GM21381 (cell line): ENCODE measurements at regions not wholly inside any gene's neighbourhood (a gene's known extent, or its start where the extent isn't known, plus 50 kb on each side); places are given as distances from the start of the nearest gene placed in this dataset.
"Not testable (repeated sequence)": the region's sequence is repeated elsewhere in the genome, so short reads cannot be mapped to it uniquely, and the experiment has no call there.

ENCODE experiments used
- ATAC-seq: cut with Tn5 transposase; IDR thresholded peaks from one replicate; pipeline ENCODE4 v1.9.1; 2021; ENCODE audit warnings: mild to moderate bottlenecking, moderate library complexity; ENCODE audit not compliant: unreplicated experiment

DNA sequence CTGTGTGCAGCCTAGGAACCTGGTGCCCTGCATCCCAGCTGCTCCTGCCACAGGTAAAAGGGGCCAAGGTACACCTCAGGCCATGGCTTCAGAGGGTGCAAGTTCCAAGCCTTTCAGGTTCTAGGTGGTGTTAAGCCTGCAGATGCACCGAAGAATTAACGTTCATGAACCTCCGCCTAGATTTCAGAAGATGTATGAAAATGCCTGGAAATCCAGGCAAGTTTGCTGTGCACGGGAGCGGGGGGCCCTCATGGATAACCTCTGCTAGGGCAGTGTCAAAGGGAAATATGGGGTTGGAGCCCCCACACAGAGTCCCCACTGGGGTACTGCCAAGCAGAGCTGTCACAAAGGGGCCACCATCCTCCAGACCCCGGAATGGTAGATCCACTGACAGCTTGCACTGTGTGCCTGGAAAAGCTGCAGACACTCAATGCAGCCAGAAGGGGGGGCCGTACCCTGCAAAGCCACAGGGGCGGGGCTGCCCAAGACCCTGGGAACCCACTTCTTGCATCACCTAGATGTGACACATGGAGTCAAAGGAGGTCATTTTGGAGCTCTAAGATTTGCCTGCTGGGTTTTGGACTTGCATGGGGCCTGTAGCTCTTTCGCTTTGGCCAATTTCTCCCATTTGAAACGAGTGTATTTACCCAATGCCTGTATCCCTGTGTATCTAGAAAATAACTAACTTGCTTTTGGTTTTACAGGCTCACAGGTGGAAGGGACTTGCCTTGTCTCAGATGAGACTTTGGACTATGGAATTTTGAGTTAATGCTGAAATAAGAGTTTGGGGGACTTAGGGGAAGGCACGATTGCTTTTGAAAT is 145.2 kb upstream of the C1QTNF3 start:
- not testable (repeated sequence) for ATAC-seq

DNA sequence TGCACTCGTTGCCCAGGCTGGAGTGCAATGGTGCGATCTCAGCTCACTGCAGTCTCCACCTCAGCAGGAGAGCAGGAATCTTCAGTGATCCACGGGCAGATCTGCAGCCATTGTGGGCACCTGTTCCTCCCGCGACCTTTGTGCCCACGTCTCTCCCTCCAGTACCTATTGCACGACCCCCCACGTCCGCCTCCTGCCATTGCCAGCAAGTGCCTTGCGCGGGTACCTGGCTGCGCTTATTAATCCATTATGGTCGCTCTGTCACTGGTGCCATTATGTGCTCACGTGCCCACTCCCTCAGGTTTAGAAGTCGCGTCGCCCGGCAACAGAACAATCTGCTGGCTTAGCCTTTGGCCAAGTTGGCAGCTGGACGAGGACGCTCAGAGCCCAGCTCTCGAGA is 146.2 kb upstream of the C1QTNF3 start:
- not testable (repeated sequence) for ATAC-seq

DNA sequence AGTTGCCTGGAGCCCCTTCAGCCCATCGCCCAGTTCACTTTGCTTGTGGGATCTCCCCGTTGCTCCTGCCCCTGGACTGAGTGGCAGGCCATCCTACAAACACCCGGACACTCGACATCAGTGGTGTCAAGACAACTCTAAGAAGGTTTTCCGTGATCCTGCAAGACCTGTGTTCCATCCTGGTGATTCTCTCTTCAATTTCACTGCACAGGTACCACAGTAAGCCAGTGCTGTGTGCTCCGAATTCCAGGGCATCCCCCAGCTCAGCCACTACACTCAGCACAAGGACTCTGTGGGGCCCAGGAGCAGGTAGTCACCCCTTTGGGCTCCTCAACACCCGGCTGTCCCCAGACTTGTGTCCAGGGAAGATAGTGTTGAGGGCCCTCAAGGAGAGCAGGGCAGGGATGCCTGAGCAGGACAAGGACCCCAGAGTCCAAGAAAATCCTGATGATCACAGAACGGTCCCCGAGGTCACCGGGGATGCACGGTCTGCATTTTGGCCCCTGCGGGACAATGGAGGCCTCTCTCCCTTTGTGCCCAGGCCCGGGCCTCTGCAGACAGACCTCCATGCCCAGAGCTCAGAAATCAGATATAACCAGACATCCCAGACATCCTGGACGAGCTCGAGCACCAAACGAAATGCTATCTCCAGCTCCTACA is 146.9 kb upstream of the C1QTNF3 start:
- ATAC-seq = not testable (repeated sequence)

DNA sequence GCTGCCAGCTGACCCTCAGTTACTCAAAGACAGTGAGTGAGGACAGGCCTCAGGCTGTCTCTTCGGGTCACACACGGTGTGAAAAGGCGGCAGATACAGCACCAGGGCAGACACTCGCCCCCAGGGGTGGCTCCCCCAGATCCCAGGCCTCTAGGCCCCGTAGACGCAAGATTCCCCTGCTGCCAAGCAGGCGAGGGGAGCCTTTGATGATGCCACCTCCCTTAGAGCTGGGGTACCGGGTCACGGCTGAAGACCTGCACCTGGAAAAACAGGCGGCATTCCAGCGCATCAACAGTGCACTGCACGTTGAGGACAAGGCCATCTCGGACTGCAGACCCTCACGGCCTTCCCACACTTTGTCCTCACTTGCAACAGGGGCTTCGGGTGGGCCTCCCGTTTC is 147.5 kb upstream of the C1QTNF3 start:
- ATAC-seq = not testable (repeated sequence)

DNA sequence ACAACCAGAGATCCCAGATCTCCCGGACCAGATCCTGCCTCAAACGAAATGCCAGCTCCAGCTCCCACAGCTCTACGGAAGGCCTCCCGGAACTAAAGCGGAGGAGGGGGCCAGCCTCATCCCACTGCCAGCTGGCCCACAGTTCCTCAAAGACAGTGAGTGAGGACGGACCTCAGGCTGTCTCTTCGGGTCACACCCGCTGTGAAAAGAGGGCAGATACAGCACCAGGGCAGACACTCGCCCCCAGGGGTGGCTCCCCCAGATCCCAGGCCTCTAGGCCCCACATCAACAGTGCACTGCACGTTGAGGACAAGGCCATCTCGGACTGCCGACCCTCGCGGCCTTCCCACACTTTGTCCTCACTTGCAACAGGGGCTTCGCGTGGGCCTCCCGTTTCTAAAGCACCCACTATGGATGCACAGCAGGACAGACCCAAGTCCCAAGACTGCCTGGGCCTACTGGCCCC is 148.3 kb upstream of the C1QTNF3 start:
- ATAC-seq = not testable (repeated sequence)

DNA sequence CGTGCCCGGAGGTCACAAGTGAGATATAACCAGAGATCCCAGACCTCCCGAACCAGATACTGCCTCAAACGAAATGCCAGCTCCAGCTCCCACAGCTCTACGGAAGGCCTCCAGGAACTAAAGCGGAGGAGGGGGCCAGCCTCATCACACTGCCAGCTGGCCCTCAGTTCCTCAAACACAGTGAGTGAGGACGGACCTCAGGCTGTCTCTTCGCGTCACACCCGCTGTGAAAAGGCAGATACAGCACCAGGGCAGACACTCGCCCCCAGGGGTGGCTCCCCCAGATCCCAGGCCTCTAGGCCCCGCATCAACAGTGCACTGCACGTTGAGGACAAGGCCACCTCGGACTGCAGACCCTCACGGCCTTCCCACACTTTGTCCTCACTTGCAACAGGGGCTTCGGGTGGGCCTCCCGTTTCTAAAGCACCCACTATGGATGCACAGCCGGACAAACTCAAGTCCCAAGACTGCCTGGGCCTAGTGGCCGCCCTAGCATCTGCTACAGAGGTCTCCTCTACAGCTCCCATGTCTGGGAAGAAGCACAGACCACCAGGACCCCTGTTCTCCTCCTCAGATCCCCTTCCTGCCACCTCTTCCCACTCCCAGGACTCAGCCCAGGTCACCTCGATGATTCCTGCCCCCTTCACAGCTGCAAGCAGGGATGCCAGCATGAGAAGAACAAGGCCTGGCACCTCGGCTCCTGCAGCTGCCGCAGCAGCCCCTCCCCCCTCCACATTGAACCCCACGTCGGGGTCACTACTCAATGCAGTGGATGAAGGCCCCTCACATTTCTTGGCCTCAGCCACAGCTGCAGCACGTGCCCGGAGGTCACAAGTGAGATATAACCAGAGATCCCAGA is 149.3 kb upstream of the C1QTNF3 start:
- not testable (repeated sequence) for ATAC-seq

DNA sequence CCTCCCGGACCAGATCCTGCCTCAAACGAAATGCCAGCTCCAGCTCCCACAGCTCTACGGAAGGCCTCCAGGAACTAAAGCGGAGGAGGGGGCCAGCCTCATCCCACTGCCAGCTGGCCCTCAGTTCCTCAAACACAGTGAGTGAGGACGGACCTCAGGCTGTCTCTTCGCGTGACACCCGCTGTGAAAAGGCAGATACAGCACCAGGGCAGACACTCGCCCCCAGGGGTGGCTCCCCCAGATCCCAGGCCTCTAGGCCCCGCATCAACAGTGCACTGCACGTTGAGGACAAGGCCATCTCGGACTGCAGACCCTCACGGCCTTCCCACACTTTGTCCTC is 149.9 kb upstream of the C1QTNF3 start:
- ATAC-seq = not testable (repeated sequence)

DNA sequence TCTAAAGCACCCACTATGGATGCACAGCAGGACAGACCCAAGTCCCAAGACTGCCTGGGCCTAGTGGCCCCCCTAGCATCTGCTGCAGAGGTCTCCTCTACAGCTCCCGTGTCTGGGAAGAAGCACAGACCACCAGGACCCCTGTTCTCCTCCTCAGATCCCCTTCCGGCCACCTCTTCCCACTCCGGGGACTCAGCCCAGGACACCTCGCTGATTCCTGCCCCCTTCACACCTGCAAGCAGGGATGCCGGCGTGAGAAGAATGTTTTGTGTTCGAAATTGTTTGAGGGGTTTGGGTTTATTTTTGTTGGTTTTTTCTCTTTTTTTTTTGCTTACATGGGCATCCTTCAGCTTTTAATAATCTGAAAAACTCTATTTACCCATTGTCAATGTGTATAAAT is 150.3 kb upstream of the C1QTNF3 start:
- ATAC-seq = not testable (repeated sequence)

DNA sequence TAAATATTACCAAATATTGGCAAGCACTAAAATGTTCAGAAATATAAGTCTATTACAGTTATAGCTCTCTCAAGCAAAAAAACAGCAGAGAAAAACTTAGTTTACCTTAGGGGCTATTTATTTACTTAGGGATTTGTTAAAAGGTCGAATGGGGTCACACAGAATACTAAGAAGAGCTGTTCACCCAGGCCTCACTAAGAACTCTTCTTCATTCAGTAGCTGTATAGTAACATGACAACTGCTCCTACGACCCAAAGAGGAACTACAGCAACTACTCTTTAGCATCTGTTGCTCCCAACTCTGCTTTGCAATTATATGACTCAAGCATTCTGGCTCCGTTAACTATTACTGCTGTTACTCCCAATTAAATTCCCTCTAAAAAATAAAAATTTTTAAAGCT is 150.8 kb upstream of the C1QTNF3 start:
- ATAC-seq = not testable (repeated sequence)

DNA sequence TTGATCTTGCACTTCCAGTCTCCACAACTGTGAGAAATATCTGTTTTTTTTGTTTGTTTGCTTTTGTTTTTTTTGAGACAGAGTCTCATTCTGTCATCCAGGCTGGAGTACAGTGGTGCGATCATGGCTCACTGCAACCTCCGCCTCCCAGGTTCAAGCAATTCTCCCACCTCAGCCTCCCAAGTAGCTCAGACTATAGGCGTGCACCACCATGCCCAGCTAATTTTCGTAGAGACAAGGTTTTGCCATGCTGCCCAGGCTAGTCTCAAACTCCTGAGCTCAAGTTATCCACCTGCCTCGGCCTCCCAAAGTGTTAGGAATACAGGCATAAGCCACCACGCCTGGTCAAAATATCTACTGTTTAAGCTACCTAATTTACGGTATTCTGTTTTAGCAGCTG is 153.1 kb upstream of the C1QTNF3 start:
- ATAC-seq = not testable (repeated sequence)

DNA sequence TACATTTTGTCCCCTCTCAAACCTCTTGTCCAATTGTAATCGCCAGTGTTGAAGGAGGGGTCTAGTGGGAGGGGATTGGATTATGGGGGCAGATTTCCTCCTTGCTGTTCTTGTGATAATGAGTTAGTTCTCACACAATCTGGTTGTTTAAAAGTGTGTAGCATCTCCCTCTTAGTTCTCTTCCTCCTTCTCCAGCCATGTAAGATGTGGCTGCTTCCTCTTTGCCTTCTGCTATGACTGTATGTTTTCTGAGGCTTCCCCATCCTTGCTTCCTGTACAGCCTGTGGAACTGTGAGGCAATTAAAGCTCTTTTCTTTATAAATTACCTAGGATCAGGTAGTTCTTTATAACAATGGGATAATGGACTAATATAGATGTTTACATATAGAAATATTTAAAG is 162.3 kb upstream of the C1QTNF3 start:
- not testable (repeated sequence) for ATAC-seq

DNA sequence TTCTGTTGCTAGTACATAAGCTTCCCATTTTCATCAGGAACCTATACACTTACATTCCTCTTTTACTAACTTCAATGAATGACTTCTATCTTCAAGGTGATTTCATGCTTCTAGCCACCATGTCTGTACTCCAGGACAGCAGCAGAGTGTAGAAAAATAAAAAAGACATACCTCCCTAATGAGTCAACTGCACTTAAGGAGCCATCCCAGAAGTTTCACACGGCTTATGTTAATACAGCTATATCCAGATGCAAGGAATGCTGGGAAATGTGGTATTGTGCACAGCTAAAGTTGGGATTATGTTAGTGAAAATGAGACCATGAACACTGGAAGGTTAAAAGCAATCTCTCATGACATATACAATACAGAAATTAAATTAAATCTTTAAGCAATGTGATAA is 174.4 kb upstream of the C1QTNF3 start:
- not testable (repeated sequence) for ATAC-seq

DNA sequence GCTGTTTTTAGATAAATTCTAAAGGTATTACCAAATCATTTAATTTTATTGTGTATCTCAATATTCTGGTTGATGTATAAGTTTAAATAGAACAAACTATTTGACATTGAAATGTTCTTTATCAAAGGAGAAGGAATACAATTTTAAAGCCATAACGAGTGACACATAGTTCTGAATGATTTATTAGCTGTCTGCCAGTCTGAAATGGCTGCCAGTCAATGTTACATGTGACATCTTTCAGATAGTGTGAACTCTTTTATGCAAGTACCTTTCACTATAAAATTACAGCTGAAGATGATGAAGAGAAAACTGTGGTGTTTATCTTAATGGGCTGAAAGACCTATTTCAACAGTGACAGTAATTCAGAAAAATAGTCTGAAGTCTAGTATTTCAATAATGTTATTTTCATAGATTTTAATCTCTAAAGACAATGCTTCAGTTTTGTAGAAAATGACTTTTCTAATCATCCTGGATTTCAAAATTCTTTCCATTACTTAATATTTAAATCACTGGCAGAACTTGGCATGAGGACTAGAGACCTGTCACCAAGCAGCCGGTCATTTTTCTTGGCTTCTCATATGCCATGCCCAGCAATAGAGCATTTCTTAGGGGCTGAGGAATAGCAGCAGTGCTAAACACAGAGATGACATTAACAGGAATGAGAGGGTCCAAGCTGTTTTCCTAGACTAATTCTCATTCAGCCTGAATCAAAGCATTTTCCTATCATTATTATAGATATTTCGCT is 178.5 kb upstream of the C1QTNF3 start:
- not testable (repeated sequence) for ATAC-seq

DNA sequence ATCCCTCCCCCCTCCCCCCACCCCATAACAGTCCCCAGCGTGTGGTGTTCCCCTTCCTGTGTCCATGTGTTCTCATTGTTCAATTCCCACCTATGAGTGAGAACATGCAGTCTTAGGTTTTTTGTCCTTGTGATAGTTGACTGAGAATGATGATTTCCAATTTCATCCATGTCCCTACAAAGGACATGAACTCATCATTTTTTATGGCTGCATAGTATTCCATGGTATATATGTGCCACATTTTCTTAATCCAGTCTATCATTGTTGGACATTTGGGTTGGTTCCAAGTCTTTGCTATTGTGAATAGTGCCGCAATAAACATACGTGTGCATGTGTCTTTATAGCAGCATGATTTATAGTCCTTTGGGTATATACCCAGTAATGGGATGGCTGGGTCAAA is 180.1 kb upstream of the C1QTNF3 start:
- not testable (repeated sequence) for ATAC-seq

DNA sequence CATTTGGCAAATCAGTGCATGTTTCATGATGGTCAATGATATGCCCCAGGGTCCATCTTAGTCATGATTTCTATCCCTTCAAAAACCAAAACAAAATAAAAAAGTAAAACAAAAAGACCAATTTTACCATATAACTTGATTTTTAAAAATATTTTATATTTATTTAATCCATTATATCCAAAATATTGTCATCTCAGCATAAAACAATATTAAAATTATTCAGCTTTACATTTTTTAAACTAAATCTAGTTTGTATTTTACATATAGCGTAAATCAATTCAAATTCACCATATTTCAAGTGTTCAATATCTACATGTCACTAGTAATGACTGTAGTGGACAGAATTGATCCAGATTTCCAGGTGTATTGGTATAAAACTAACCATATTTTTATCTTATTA is 187.4 kb upstream of the C1QTNF3 start:
- not testable (repeated sequence) for ATAC-seq

DNA sequence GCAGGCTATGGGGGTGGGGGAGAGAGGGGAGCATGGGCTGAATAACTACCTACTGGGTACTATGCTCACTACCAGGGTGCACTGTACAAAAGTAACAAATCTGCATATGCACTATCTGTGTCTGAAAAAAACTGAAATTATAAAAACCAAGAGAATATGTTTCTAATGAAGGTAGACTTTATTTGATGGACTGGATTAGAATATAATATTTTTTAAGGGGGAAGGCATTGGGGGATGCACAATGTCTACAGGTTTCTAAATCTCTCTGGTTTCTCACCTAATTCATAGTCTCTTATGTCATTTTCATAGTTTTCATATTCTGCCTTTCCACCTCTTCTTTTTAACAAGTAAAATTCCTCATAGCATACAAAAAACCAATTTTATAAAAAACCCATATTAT is 200.8 kb upstream of the C1QTNF3 start:
- ATAC-seq = not testable (repeated sequence)

DNA sequence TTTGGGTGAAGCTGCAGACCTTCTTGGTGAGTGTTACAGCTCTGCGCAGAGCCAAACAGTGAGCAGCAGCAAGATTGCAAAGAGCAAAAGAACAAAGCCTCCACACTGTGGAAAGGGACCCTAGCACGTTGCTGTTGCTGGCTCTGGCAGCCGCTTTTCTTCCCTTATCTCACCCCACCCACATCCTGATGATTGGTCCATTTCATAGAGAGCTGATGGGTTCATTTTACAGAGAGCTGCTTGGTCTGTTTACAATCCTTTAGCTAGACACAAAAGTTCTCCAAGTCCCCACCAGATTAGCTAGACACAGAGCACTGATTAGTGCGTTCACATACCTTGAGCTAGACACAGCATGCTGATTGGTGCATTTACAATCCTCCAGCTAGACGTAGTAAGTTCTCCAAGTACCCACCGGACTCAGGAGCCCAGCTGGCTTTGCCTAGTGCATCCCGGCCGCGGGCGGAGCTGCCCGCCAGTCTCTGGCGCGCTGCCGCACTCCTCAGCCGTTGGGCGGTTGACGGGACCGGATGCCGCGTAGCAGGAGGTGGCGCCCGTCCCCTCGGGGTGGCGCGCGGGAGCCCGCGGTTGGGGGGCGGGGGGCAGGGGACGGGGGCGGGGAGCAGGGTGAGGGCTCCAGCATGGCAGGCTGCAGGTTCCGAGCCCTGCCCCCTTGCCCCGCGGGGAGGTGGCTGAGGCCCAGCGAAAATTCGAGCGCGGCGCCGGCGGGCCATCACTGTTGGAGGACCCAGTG is 201.4 kb upstream of the C1QTNF3 start:
- ATAC-seq = not testable (repeated sequence)

DNA sequence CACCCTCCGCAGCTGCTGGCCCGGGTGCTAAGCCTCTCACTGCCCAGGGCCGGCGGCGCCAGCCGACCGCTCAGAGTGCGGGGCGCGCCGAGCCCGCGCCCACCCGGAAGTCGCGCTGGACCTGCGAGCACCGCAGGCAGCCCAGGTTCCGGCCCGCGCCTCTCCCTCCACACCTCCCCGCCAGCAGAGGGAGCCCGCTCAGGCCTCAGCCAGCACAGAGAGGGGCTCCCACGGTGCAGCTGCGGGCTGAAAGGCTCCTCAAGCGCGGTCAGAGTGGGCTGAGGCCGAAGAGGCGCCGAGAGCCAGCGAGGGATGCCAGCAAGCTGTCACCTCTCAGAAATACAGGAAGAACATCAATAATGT is 202.0 kb upstream of the C1QTNF3 start:
- ATAC-seq = not testable (repeated sequence)

DNA sequence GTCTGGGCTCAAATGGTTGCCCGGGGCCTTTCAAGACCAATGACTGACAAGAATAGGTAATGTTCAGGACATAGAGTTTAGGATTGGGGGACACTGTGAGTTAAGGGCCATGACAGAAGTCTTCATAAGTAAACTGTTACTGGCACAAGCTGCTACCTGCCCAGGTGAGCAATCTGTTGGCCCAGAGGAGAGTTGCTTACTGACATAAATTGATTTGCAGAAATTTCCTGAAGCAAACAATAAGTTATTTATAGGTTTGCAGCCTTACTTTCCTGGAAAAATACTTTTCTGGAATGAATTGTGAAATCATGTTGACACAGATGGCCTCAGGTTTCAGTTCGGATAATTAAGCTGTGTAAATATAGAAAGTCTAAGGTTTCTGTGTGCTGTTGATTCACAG is 202.8 kb upstream of the C1QTNF3 start:
- ATAC-seq = not testable (repeated sequence)

DNA sequence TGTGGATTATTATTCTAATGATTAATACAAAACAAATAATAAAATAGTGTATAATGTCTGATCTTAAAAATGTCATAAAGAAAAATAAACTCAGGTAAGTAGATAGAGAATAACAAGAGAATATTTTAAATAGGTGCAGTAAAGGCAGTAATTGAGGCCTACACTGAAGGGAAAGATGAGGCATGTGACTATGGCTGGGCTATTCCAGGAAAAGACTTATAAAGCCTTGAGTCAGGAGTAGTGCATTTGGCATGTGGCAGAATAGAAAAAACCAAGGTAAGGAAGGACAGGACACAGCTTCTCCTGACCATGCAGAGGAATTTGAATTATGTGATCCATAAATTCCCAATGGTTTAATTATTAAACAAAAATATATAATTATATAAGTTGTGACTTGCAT is 215.6 kb upstream of the C1QTNF3 start:
- not testable (repeated sequence) for ATAC-seq
